ENCODE measurements at regions not wholly inside any gene's neighbourhood (a gene's known extent, or its start where the extent isn't known, plus 50 kb on each side); places are given as distances from the start of the nearest gene placed in this dataset.

DNA sequence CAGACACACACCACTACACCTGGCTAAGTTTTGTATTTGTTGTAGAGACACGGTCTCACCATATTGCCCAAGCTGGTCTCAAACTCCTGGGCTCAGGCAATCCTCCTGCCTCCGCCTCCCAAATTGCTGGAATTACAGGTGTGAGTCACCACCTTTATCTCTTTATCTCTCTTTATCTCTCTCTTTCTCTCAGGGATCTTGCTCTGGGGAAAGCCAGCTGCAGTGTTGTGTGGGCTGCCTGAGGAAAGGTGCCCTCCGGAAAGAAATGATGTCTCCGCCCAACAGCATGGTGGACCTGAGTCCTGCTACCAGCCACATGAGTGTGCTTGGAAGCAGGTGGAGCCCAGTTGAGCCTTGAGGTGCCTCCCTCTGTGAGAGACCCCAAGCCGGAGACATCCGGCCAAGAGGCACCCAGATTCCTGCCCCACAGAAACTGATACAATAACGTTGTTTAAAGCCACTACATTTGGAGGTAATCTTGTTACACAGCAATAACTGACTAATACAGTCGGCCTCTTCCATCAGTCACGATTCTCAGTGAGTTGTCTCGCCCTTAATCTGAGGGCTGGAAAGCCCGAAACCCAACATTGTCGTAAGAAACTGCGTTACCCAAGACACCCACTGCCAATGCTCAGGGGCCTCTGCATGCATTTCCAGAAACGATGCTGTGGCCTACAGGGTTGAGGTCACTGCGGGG is 68.0 kb upstream of the RPH3AL start:
- TF ChIP-seq SMC3 (IDR thresholded peaks at IDR 0.05) (no peak), CBX2 (IDR thresholded peaks at IDR 0.05; ENCODE audit: borderline replicate concordance, low read depth) (no peak), HDAC2 (IDR thresholded peaks at IDR 0.05) (no peak), PBX3 (IDR thresholded peaks at IDR 0.05) (no peak), GATA3 (IDR thresholded peaks at IDR 0.05; ENCODE audit: borderline replicate concordance) (no peak), KDM1A (IDR thresholded peaks at IDR 0.05; ENCODE audit: low read depth) (no peak), CHD4 (IDR thresholded peaks at IDR 0.05; ENCODE audit: borderline replicate concordance) (no peak), POLR2A (IDR thresholded peaks at IDR 0.05; ENCODE audit: low read length) (no peak)
- TF ChIP-seq, protein P1, sequence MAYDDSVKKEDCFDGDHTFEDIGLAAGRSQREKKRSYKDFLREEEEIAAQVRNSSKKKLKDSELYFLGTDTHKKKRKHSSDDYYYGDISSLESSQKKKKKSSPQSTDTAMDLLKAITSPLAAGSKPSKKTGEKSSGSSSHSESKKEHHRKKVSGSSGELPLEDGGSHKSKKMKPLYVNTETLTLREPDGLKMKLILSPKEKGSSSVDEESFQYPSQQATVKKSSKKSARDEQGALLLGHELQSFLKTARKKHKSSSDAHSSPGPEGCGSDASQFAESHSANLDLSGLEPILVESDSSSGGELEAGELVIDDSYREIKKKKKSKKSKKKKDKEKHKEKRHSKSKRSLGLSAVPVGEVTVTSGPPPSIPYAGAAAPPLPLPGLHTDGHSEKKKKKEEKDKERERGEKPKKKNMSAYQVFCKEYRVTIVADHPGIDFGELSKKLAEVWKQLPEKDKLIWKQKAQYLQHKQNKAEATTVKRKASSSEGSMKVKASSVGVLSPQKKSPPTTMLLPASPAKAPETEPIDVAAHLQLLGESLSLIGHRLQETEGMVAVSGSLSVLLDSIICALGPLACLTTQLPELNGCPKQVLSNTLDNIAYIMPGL (CRISPR knock-in tag; IDR thresholded peaks at IDR 0.05; ENCODE audit: borderline replicate concordance): no peak
- TF ChIP-seq, protein P2, sequence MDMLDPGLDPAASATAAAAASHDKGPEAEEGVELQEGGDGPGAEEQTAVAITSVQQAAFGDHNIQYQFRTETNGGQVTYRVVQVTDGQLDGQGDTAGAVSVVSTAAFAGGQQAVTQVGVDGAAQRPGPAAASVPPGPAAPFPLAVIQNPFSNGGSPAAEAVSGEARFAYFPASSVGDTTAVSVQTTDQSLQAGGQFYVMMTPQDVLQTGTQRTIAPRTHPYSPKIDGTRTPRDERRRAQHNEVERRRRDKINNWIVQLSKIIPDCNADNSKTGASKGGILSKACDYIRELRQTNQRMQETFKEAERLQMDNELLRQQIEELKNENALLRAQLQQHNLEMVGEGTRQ (IDR thresholded peaks at IDR 0.05): no peak
- TF ChIP-seq, protein P3, sequence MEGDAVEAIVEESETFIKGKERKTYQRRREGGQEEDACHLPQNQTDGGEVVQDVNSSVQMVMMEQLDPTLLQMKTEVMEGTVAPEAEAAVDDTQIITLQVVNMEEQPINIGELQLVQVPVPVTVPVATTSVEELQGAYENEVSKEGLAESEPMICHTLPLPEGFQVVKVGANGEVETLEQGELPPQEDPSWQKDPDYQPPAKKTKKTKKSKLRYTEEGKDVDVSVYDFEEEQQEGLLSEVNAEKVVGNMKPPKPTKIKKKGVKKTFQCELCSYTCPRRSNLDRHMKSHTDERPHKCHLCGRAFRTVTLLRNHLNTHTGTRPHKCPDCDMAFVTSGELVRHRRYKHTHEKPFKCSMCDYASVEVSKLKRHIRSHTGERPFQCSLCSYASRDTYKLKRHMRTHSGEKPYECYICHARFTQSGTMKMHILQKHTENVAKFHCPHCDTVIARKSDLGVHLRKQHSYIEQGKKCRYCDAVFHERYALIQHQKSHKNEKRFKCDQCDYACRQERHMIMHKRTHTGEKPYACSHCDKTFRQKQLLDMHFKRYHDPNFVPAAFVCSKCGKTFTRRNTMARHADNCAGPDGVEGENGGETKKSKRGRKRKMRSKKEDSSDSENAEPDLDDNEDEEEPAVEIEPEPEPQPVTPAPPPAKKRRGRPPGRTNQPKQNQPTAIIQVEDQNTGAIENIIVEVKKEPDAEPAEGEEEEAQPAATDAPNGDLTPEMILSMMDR (IDR thresholded peaks at IDR 0.05): no peak
- TF ChIP-seq, protein P4, sequence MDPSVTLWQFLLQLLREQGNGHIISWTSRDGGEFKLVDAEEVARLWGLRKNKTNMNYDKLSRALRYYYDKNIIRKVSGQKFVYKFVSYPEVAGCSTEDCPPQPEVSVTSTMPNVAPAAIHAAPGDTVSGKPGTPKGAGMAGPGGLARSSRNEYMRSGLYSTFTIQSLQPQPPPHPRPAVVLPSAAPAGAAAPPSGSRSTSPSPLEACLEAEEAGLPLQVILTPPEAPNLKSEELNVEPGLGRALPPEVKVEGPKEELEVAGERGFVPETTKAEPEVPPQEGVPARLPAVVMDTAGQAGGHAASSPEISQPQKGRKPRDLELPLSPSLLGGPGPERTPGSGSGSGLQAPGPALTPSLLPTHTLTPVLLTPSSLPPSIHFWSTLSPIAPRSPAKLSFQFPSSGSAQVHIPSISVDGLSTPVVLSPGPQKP (IDR thresholded peaks at IDR 0.05; ENCODE audit: low read depth, low read length): no peak
